HG02798 (cell line): ENCODE measurements at regions not wholly inside any gene's neighbourhood (a gene's known extent, or its start where the extent isn't known, plus 50 kb on each side); places are given as distances from the start of the nearest gene placed in this dataset.

Experiments used
- ATAC-seq: cut with Tn5 transposase; IDR thresholded peaks from one replicate; pipeline ENCODE4 v1.9.1; 2021; ENCODE audit warnings: mild to moderate bottlenecking; ENCODE audit not compliant: unreplicated experiment, poor library complexity

GRCh38 chr4:65139998-65140397, 530.3 kb downstream of the EPHA5 start:
- ATAC-seq, result no peak

GRCh38 chr4:65126200-65126599, 544.1 kb downstream of the EPHA5 start:
- ATAC-seq, result no peak

GRCh38 chr4:65120287-65120686, 550.0 kb downstream of the EPHA5 start:
- ATAC-seq, result no peak

GRCh38 chr4:65102419-65102818, 567.9 kb downstream of the EPHA5 start:
- no peak for ATAC-seq

GRCh38 chr4:65096630-65097029, 573.7 kb downstream of the EPHA5 start:
- ATAC-seq, result no peak

GRCh38 chr4:65089666-65090065, 580.6 kb downstream of the EPHA5 start:
- no peak for ATAC-seq

- no peak for ATAC-seq
Observed at GRCh38 chr4:65083076-65083475, 587.2 kb downstream of the EPHA5 start.

- no peak for ATAC-seq
Observed at GRCh38 chr4:65071564-65071963, 598.7 kb downstream of the EPHA5 start.

- ATAC-seq, result no peak
Observed at GRCh38 chr4:65069177-65069576, 601.1 kb downstream of the EPHA5 start.

- no peak for ATAC-seq
Observed at GRCh38 chr4:65066106-65066505, 604.2 kb downstream of the EPHA5 start.

- no peak for ATAC-seq
Observed at GRCh38 chr4:65063601-65064000, 606.7 kb downstream of the EPHA5 start.

- ATAC-seq, result no peak
Observed at GRCh38 chr4:65050786-65051185, 619.5 kb downstream of the EPHA5 start.

- ATAC-seq, result no peak
Observed at GRCh38 chr4:65046192-65047133, 623.8 kb downstream of the EPHA5 start.

GRCh38 chr4:65033899-65034298, 624.6 kb upstream of the TECRL start:
- no peak for ATAC-seq

- no peak for ATAC-seq
Observed at GRCh38 chr4:65028592-65028991, 619.3 kb upstream of the TECRL start.

- no peak for ATAC-seq
Observed at GRCh38 chr4:65023883-65024670, 614.8 kb upstream of the TECRL start.

GRCh38 chr4:65023081-65023480, 613.8 kb upstream of the TECRL start:
- ATAC-seq, result no peak

GRCh38 chr4:65021737-65022136, 612.5 kb upstream of the TECRL start:
- no peak for ATAC-seq

GRCh38 chr4:65021149-65021548, 611.9 kb upstream of the TECRL start:
- ATAC-seq, result no peak

GRCh38 chr4:65019775-65020174, 610.5 kb upstream of the TECRL start:
- no peak for ATAC-seq

GRCh38 chr4:65018313-65018712, 609.1 kb upstream of the TECRL start:
- no peak for ATAC-seq
